GM23338 (cell line): ENCODE measurements at regions not wholly inside any gene's neighbourhood (a gene's known extent, or its start where the extent isn't known, plus 50 kb on each side); places are given as distances from the start of the nearest gene placed in this dataset.

ENCODE experiments used
- ATAC-seq: fragments of 200-7000 bp; cut with Tn5 transposase; 3 replicates; pipeline ENCODE4 v1.9.1; 2020
- DNase-seq: peaks from one replicate; pipeline ENCODE4 v3.0.0-alpha.2; 2015; ENCODE audit warnings: low spot score
- H2AFZ ChIP-seq: fragments of 200-600 bp; sonication (generic); 2 replicates; pipeline ENCODE4 v1.8.0; 2016; ENCODE audit warnings: antibody characterized with exemption, mild to moderate bottlenecking, moderate library complexity
- H3F3A ChIP-seq: fragments of 200-600 bp; sonication (generic); replicated peaks from 2 replicates; pipeline ENCODE4 v1.8.0; 2017; ENCODE audit warnings: antibody characterized with exemption, mixed run types, low read depth
- H3K27ac ChIP-seq: fragments of 200-600 bp; sonication (generic); 2 replicates; pipeline ENCODE4 v1.6.1; 2016; ENCODE audit warnings: low read depth
- H3K27me3 ChIP-seq: fragments of 200-600 bp; sonication (generic); 2 replicates; pipeline ENCODE4 v1.8.0; 2016; ENCODE audit warnings: mild to moderate bottlenecking, mixed run types, moderate library complexity; ENCODE audit not compliant: insufficient read depth
- H3K36me3 ChIP-seq: fragments of 200-600 bp; sonication (generic); 2 replicates; pipeline ENCODE4 v1.8.0; 2016; ENCODE audit warnings: mild to moderate bottlenecking; ENCODE audit not compliant: insufficient read depth
- H3K4me1 ChIP-seq: fragments of 200-600 bp; sonication (generic); 2 replicates; pipeline ENCODE4 v1.8.0; 2016; ENCODE audit warnings: mild to moderate bottlenecking, moderate library complexity; ENCODE audit not compliant: insufficient read depth
- H3K4me2 ChIP-seq: fragments of 200-600 bp; sonication (generic); 2 replicates; pipeline ENCODE4 v1.7.1; 2017; ENCODE audit warnings: mixed run types
- H3K4me3 ChIP-seq: fragments of 200-600 bp; sonication (generic); 2 replicates; pipeline ENCODE4 v1.6.1; 2016; ENCODE audit warnings: mixed run types
- H3K79me2 ChIP-seq: fragments of 200-600 bp; sonication (generic); replicated peaks from 2 replicates; pipeline ENCODE4 v1.8.0; 2017; ENCODE audit warnings: mild to moderate bottlenecking; ENCODE audit not compliant: insufficient read depth
- H3K9me2 ChIP-seq: fragments of 200-600 bp; sonication (generic); 2 replicates; pipeline ENCODE4 v1.8.0; 2017; ENCODE audit not compliant: insufficient read depth
- H4K20me1 ChIP-seq: fragments of 200-600 bp; sonication (generic); replicated peaks from 2 replicates; pipeline ENCODE4 v1.8.0; 2017; ENCODE audit warnings: mild to moderate bottlenecking; ENCODE audit not compliant: insufficient read depth
- H3K27ac Mint-ChIP-seq: 2 replicates; pipeline ENCODE4 v1.8.0; 2020; ENCODE audit warnings: inconsistent platforms, mild to moderate bottlenecking, moderate library complexity, mixed read lengths
- H3K27me3 Mint-ChIP-seq: 3 replicates; pipeline ENCODE4 v1.8.0; 2022; ENCODE audit warnings: low read depth, mild to moderate bottlenecking, moderate library complexity, mixed read lengths, inconsistent platforms; ENCODE audit not compliant: insufficient read depth, poor library complexity
- H3K36me3 Mint-ChIP-seq: 3 replicates; pipeline ENCODE4 v1.8.0; 2021; ENCODE audit warnings: low read depth, mild to moderate bottlenecking, inconsistent platforms, moderate library complexity, mixed read lengths
- H3K4me1 Mint-ChIP-seq: 3 replicates; pipeline ENCODE4 v1.8.0; 2020; ENCODE audit warnings: mild to moderate bottlenecking, inconsistent platforms, mixed read lengths
- H3K4me3 Mint-ChIP-seq: 3 replicates; pipeline ENCODE4 v1.8.0; 2021; ENCODE audit warnings: moderate library complexity, mild to moderate bottlenecking, inconsistent platforms, mixed read lengths
- H3K9me3 Mint-ChIP-seq: 3 replicates; pipeline ENCODE4 v1.8.0; 2020; ENCODE audit warnings: moderate library complexity, mild to moderate bottlenecking, inconsistent platforms, mixed read lengths
- CREB1 ChIP-seq: fragments of 250-450 bp; sonication (Bioruptor Pico); IDR thresholded peaks from 2 replicates; pipeline ENCODE4 v1.5.0; 2020; ENCODE audit warnings: low read depth, mild to moderate bottlenecking, moderate library complexity
- EZH2 ChIP-seq: fragments of 200-600 bp; sonication (generic); IDR thresholded peaks from one replicate; pipeline ENCODE4 v1.8.0; 2017; ENCODE audit warnings: antibody characterized with exemption, mild to moderate bottlenecking, low read depth; ENCODE audit not compliant: unreplicated experiment
- EZH2phosphoT487 ChIP-seq: fragments of 200-600 bp; sonication (generic); IDR thresholded peaks from one replicate; pipeline ENCODE4 v1.8.1; 2018; ENCODE audit warnings: antibody characterized with exemption; ENCODE audit not compliant: unreplicated experiment
- NANOG ChIP-seq: IDR thresholded peaks from 2 replicates; pipeline ENCODE4 v1.6.1; 2016; ENCODE audit warnings: antibody characterized with exemption, borderline replicate concordance
- TF ChIP-seq, protein P1 (sequence below), 2 experiments: fragments of 200-600 bp in 1 of 2; sonication (generic) in 1 of 2; conservative IDR thresholded peaks; 2 replicates each; pipeline versions ENCODE4 v1.5.1 to v1.6.1; 2016 to 2017; ENCODE audit warnings: antibody characterized with exemption in 2 of 2, low read depth in 2 of 2, mild to moderate bottlenecking in 2 of 2, moderate library complexity in 1 of 2
- TF ChIP-seq, protein P2 (sequence below): IDR thresholded peaks from one replicate; pipeline ENCODE4 v1.6.1; 2018; ENCODE audit warnings: antibody characterized with exemption; ENCODE audit not compliant: unreplicated experiment

DNA sequence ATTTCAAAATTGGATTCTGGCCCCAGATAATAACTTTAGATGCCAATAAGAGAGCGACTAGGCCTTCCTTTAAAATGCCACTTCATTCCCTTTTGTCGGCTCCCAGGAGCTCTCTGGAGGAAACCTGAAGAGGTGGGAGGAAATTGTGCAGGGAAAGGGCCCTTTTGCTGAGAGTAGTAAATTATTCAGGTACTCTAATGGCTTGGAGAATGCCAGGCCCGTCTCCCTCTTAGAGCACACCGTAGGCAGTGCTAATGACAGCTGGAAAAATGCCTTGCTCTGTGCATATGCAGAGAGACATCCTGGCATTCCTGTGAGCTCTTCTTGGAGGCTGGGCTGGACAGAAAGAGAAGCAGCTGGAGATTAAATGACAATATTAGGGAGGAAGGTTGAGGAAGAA is 115.0 kb upstream of the RPH3A start:
- Histone ChIP-seq H3K79me2 (no peaks in the 10 kb centered on the region), H3K9me2 (no peaks in the 10 kb centered on the region), H2AFZ (peak overlapping the region; percentile 45; the same call in 1 of the 2 replicates), H3K4me3 (no peak overlapping the region), H4K20me1 (no peaks in the 10 kb centered on the region), H3K27ac (no peak overlapping the region), H3K4me2 (no peak overlapping the region), H3K4me1 (0 out of 2 replicates have a peak, but pooled peaks cover 7% of the 10 kb centered on the region), H3K27me3 (no peaks in the 10 kb centered on the region), H3F3A (no peaks in the 10 kb centered on the region), H3K36me3 (no peaks in the 10 kb centered on the region)
- peak; percentile 81 for ATAC-seq
- Mint-ChIP-seq H3K27ac (no peak overlapping the region), H3K4me1 (peaks cover 14% of the 10 kb centered on the region), H3K27me3 (peaks cover 5% of the 10 kb centered on the region), H3K9me3 (no peaks in the 10 kb centered on the region), H3K4me3 (no peak overlapping the region), H3K36me3 (no peaks in the 10 kb centered on the region)
- TF ChIP-seq CREB1 (CRISPR knock-in tag) (no peak), EZH2 (no peak)
- DNase-seq: peak; percentile 40

DNA sequence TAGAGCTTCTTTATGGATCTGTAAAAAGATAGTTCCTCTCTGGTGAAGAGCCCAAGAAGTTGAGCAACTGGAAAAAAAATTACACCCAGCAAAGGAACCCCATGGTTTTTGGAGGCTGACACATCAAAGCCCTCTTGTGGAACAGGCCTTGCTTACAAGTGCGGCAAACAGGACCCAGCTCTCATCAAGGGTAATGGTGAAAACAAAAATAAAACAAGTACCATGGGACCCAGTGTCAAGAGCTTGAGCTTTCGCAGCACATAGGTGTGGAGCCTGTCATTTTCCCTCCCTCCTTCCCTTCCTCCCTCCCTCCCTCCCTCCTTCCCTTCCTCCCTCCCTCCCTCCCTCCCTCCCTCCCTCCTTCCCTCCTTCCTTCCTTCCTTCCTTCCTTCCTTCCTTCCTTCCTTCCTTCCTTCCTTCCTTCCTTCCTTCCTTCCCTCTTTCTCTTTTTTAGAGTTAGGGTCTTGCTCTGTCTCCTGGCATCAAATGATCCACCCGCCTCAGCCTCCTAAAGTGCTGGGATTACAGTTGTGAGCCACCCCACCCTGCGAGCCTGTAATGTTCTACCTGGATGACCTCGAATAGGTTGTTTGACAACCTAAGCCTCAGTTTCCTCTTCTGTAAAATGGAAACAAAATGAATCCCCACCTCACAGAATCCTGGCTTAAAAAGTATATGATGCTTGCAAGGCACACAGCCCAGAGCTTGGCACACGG is 114.3 kb upstream of the RPH3A start:
- H3K4me2 ChIP-seq: no peak overlapping the region
- peaks cover 14% of the 10 kb centered on the region for H3K4me1 Mint-ChIP-seq
- ATAC-seq (peak; percentile 48), DNase-seq (no peak)
- no peak overlapping the region for H3K27ac Mint-ChIP-seq
- no peaks in the 10 kb centered on the region for H4K20me1 ChIP-seq
- no peaks in the 10 kb centered on the region for H3K36me3 Mint-ChIP-seq
- H3K27ac ChIP-seq: no peak overlapping the region
- no peak overlapping the region for H3K4me3 Mint-ChIP-seq
- no peaks in the 10 kb centered on the region for H3K36me3 ChIP-seq
- H3F3A ChIP-seq: no peaks in the 10 kb centered on the region
- no peak overlapping the region for H3K4me3 ChIP-seq
- no peak overlapping the region for H2AFZ ChIP-seq
- no peaks in the 10 kb centered on the region for H3K9me2 ChIP-seq
- H3K4me1 ChIP-seq: 0 out of 2 replicates have a peak, but pooled peaks cover 7% of the 10 kb centered on the region
- H3K9me3 Mint-ChIP-seq: no peaks in the 10 kb centered on the region
- peaks cover 5% of the 10 kb centered on the region for H3K27me3 Mint-ChIP-seq
- TF ChIP-seq EZH2phosphoT487: no peak
- TF ChIP-seq, protein P1, sequence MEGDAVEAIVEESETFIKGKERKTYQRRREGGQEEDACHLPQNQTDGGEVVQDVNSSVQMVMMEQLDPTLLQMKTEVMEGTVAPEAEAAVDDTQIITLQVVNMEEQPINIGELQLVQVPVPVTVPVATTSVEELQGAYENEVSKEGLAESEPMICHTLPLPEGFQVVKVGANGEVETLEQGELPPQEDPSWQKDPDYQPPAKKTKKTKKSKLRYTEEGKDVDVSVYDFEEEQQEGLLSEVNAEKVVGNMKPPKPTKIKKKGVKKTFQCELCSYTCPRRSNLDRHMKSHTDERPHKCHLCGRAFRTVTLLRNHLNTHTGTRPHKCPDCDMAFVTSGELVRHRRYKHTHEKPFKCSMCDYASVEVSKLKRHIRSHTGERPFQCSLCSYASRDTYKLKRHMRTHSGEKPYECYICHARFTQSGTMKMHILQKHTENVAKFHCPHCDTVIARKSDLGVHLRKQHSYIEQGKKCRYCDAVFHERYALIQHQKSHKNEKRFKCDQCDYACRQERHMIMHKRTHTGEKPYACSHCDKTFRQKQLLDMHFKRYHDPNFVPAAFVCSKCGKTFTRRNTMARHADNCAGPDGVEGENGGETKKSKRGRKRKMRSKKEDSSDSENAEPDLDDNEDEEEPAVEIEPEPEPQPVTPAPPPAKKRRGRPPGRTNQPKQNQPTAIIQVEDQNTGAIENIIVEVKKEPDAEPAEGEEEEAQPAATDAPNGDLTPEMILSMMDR (conservative IDR thresholded peaks at IDR 0.05; ENCODE audit: low read depth in 2 of 2): 0 out of 4 replicates have a peak, but pooled peaks of 1 of the 2 experiments have one; percentile 4
- TF ChIP-seq, protein P2, sequence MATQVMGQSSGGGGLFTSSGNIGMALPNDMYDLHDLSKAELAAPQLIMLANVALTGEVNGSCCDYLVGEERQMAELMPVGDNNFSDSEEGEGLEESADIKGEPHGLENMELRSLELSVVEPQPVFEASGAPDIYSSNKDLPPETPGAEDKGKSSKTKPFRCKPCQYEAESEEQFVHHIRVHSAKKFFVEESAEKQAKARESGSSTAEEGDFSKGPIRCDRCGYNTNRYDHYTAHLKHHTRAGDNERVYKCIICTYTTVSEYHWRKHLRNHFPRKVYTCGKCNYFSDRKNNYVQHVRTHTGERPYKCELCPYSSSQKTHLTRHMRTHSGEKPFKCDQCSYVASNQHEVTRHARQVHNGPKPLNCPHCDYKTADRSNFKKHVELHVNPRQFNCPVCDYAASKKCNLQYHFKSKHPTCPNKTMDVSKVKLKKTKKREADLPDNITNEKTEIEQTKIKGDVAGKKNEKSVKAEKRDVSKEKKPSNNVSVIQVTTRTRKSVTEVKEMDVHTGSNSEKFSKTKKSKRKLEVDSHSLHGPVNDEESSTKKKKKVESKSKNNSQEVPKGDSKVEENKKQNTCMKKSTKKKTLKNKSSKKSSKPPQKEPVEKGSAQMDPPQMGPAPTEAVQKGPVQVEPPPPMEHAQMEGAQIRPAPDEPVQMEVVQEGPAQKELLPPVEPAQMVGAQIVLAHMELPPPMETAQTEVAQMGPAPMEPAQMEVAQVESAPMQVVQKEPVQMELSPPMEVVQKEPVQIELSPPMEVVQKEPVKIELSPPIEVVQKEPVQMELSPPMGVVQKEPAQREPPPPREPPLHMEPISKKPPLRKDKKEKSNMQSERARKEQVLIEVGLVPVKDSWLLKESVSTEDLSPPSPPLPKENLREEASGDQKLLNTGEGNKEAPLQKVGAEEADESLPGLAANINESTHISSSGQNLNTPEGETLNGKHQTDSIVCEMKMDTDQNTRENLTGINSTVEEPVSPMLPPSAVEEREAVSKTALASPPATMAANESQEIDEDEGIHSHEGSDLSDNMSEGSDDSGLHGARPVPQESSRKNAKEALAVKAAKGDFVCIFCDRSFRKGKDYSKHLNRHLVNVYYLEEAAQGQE: no peak
- no peak for TF ChIP-seq NANOG
- TF ChIP-seq EZH2: no peak
- no peaks in the 10 kb centered on the region for H3K79me2 ChIP-seq
- H3K27me3 ChIP-seq: no peaks in the 10 kb centered on the region
